ENCODE measurements at regions not wholly inside any gene's neighbourhood (a gene's known extent, or its start where the extent isn't known, plus 50 kb on each side); places are given as distances from the start of the nearest gene placed in this dataset.

DNA sequence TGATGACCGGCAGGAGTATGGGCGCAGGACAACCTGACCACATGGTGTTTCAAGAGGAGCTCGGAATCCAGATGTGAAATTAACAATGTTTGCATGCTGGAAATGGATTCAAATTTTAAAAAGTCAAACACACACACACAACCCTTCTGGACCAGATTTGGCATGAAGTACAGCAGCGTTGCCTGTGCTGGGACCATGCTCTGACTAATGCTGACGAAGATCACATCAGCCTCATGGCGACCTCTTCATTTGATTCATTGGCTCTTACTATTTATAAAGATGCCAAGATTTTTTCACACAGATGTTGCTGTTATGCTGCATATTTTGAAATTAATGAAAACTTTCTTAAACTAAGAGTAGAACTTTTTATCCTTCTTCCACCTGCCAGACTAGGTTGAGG lies 926.6 kb upstream of the TMEM132C start:
- TF ChIP-seq, protein P1, sequence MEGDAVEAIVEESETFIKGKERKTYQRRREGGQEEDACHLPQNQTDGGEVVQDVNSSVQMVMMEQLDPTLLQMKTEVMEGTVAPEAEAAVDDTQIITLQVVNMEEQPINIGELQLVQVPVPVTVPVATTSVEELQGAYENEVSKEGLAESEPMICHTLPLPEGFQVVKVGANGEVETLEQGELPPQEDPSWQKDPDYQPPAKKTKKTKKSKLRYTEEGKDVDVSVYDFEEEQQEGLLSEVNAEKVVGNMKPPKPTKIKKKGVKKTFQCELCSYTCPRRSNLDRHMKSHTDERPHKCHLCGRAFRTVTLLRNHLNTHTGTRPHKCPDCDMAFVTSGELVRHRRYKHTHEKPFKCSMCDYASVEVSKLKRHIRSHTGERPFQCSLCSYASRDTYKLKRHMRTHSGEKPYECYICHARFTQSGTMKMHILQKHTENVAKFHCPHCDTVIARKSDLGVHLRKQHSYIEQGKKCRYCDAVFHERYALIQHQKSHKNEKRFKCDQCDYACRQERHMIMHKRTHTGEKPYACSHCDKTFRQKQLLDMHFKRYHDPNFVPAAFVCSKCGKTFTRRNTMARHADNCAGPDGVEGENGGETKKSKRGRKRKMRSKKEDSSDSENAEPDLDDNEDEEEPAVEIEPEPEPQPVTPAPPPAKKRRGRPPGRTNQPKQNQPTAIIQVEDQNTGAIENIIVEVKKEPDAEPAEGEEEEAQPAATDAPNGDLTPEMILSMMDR (IDR thresholded peaks at IDR 0.05; ENCODE audit: low read depth, low read length, missing control alignments), result no peak
- no peak overlapping the region for H3K4me3 ChIP-seq (replicated peaks; ENCODE audit: low read depth, low read length)
- DNase-seq (ENCODE audit: extremely low read depth, low read depth), result no peak

DNA sequence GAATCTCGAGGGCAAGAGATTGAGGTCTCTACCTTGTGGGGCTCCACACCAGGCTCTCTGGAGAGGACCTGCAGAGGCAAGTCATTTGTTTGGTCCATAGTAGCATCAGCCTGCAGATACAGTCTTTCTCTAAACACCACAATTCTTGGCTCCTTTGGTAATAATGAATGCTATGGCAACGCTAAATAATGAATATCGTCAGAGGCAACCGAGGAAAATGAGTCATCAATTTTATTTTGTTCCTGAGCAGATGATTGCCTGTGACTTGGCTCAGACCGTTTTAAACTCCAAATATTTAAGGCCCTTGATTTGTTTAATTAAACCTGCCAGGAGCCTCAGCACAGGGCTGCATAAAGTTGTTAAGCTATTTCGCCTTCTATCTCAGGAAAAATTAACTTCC lies 924.1 kb upstream of the TMEM132C start:
- TF ChIP-seq, protein P1 (IDR thresholded peaks at IDR 0.05; ENCODE audit: low read depth, low read length, missing control alignments), result no peak
- H3K4me3 ChIP-seq (replicated peaks; ENCODE audit: low read depth, low read length), result no peak overlapping the region
- DNase-seq (ENCODE audit: extremely low read depth, low read depth), result no peak

GRCh38 chr12:127343940-127344339 lies 923.0 kb upstream of the TMEM132C start:
- DNase-seq (ENCODE audit: extremely low read depth, low read depth), result no peak
- TF ChIP-seq, protein P1 (IDR thresholded peaks at IDR 0.05; ENCODE audit: low read depth, low read length, missing control alignments), result no peak

GRCh38 chr12:127351481-127352010 lies 915.4 kb upstream of the TMEM132C start:
- H3K4me3 ChIP-seq (replicated peaks; ENCODE audit: low read depth, low read length), result no peak overlapping the region
- TF ChIP-seq, protein P1 (IDR thresholded peaks at IDR 0.05; ENCODE audit: low read depth, low read length, missing control alignments), result no peak
- DNase-seq (ENCODE audit: extremely low read depth, low read depth), result no peak

More at GRCh38 chr12:127343940-127344339, 923.0 kb upstream of the TMEM132C start:
- no peak overlapping the region for H3K4me3 ChIP-seq (replicated peaks; ENCODE audit: low read depth, low read length)

GRCh38 chr12:127355061-127355841 lies 911.7 kb upstream of the TMEM132C start:
- TF ChIP-seq, protein P1 (IDR thresholded peaks at IDR 0.05; ENCODE audit: low read depth, low read length, missing control alignments), result peak; percentile 41
- DNase-seq (ENCODE audit: extremely low read depth, low read depth), result no peak

GRCh38 chr12:127358888-127359287 lies 908.1 kb upstream of the TMEM132C start:
- H3K4me3 ChIP-seq (replicated peaks; ENCODE audit: low read depth, low read length), result no peak overlapping the region
- TF ChIP-seq, protein P1 (IDR thresholded peaks at IDR 0.05; ENCODE audit: low read depth, low read length, missing control alignments), result no peak
- no peak for DNase-seq (ENCODE audit: extremely low read depth, low read depth)

More at GRCh38 chr12:127355061-127355841, 911.7 kb upstream of the TMEM132C start:
- H3K4me3 ChIP-seq (replicated peaks; ENCODE audit: low read depth, low read length), result no peak overlapping the region
